ENCODE measurements at regions not wholly inside any gene's neighbourhood (a gene's known extent, or its start where the extent isn't known, plus 50 kb on each side); places are given as distances from the start of the nearest gene placed in this dataset.
"Not testable (repeated sequence)": the region's sequence is repeated elsewhere in the genome, so short reads cannot be mapped to it uniquely, and the experiment has no call there.

GRCh38 chr13:73827434-73827833 lies 306.8 kb downstream of the KLF12 start:
- no peaks in the 10 kb centered on the region for H3K27me3 Mint-ChIP-seq (ENCODE audit: insufficient read depth)
- intact Hi-C loops (cut with micrococcal nuclease): no loop called here
- peaks cover 5% of the 10 kb centered on the region for H3K4me1 Mint-ChIP-seq (ENCODE audit: low read depth)
- DNase-seq (ENCODE audit: low spot score): no peak
- no peaks in the 10 kb centered on the region for H3K36me3 Mint-ChIP-seq (ENCODE audit: low read depth)
- no peaks in the 10 kb centered on the region for H3K9me3 Mint-ChIP-seq
- no peak overlapping the region for H3K4me3 Mint-ChIP-seq
- H3K27ac Mint-ChIP-seq: no peak overlapping the region

DNA sequence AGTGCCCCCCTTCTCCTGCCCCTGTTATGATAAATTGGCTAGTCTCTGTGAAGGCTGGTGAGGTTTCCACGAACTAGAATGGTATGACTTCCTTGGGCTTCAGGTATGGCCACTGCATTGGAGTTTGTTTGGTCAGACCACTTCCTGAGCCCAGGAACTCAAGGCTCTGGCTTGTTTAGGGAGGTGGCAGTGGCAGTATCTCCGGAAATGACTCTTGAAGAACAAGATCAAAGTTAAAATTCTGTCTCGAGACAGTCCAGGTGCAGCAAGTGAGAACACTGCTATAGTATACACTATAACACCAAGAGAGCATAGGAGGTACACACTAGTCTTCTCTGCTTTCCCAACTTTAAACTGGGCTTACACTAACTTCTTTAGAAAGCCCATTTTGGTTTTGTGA lies 309.1 kb downstream of the KLF12 start:
- intact Hi-C loops (cut with micrococcal nuclease): no loop called here
- H3K4me3 Mint-ChIP-seq: no peak overlapping the region
- H3K9me3 Mint-ChIP-seq: no peaks in the 10 kb centered on the region
- peaks cover 8% of the 10 kb centered on the region for H3K4me1 Mint-ChIP-seq (ENCODE audit: low read depth)
- no peak for DNase-seq (ENCODE audit: low spot score)
- no peaks in the 10 kb centered on the region for H3K36me3 Mint-ChIP-seq (ENCODE audit: low read depth)
- H3K27ac Mint-ChIP-seq: no peak overlapping the region
- H3K27me3 Mint-ChIP-seq (ENCODE audit: insufficient read depth): no peaks in the 10 kb centered on the region

- Mint-ChIP-seq H3K27ac (no peak overlapping the region), H3K36me3 (ENCODE audit: low read depth) (no peaks in the 10 kb centered on the region), H3K9me3 (no peaks in the 10 kb centered on the region), H3K4me3 (no peak overlapping the region), H3K27me3 (ENCODE audit: insufficient read depth) (no peaks in the 10 kb centered on the region), H3K4me1 (ENCODE audit: low read depth) (peaks cover 8% of the 10 kb centered on the region)
- intact Hi-C loops (cut with micrococcal nuclease): no loop called here
- no peak for DNase-seq (ENCODE audit: low spot score)
Measured at GRCh38 chr13:73822668-73823592, 311.3 kb downstream of the KLF12 start.

DNA sequence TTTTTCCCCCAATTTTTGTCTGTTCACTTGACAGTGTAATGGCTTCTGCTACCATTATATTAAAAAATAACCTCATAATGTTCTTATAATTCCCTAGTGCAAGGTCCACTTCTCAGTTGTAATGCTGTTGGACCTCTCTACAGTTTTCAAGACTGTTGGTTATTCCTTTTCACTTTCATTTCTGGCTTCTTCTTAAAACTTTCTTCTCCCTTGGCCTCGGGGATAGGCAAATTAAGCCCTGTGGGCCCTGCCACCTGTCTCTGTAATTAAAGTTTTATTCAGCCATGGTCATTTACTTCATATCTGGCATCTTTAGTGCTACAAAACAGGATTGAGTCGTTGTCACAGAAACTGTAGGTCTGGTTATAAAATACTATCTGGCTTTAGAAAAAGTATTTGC lies 313.5 kb downstream of the KLF12 start:
- Mint-ChIP-seq H3K27me3 (ENCODE audit: insufficient read depth) (no peaks in the 10 kb centered on the region), H3K36me3 (ENCODE audit: low read depth) (no peaks in the 10 kb centered on the region), H3K4me3 (no peak overlapping the region), H3K4me1 (ENCODE audit: low read depth) (peaks cover 8% of the 10 kb centered on the region), H3K9me3 (no peaks in the 10 kb centered on the region), H3K27ac (no peak overlapping the region)
- DNase-seq (ENCODE audit: low spot score): no peak
- intact Hi-C loops (cut with micrococcal nuclease): no loop called here

DNA sequence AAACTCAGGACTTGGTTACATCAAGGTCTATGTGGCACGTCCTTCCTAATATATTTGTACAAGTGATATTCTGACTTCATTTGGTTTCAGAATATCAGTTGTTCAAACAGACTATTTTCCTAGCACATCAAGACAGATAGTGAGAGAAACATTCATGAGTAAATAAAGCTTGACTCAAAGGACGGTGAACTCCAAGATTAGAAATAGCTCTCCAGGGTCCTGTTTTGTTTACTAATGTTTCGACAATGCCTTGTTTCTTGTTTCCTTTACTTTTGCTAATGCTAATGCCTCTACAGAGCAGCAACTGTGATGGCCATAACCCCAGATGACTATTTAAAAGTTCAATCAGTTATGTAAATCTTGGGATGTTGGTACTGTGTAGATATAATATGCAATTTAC lies 313.9 kb downstream of the KLF12 start:
- Mint-ChIP-seq H3K9me3 (no peaks in the 10 kb centered on the region), H3K4me1 (ENCODE audit: low read depth) (peaks cover 8% of the 10 kb centered on the region), H3K27ac (no peak overlapping the region), H3K4me3 (no peak overlapping the region), H3K27me3 (ENCODE audit: insufficient read depth) (no peaks in the 10 kb centered on the region), H3K36me3 (ENCODE audit: low read depth) (no peaks in the 10 kb centered on the region)
- DNase-seq (ENCODE audit: low spot score): no peak
- intact Hi-C loops (cut with micrococcal nuclease): no loop called here

DNA sequence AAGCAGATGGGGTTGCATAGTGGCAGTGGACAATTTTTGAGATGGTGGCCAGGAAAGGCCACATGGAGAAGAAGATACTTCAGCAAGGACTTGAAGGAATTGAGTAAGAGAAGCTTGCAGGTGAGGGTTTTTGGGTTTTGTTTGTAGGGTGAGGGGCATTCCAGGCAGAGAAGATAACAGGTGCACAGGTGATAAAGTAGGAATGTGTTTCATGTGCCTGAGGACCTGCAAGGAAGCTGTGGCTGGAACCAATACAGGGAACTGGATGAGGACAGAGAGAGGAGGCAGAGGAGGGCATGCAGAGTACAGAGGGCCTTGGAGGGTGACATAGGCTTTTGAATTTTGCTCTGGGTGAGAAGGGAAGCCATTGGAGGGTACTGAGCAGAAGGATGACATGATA lies 314.5 kb downstream of the KLF12 start:
- no peak overlapping the region for H3K4me3 Mint-ChIP-seq
- peaks cover 8% of the 10 kb centered on the region for H3K4me1 Mint-ChIP-seq (ENCODE audit: low read depth)
- no peaks in the 10 kb centered on the region for H3K9me3 Mint-ChIP-seq
- no peak for DNase-seq (ENCODE audit: low spot score)
- no peak overlapping the region for H3K27ac Mint-ChIP-seq
- H3K36me3 Mint-ChIP-seq (ENCODE audit: low read depth): no peaks in the 10 kb centered on the region
- intact Hi-C loops (cut with micrococcal nuclease): no loop called here
- H3K27me3 Mint-ChIP-seq (ENCODE audit: insufficient read depth): no peaks in the 10 kb centered on the region

DNA sequence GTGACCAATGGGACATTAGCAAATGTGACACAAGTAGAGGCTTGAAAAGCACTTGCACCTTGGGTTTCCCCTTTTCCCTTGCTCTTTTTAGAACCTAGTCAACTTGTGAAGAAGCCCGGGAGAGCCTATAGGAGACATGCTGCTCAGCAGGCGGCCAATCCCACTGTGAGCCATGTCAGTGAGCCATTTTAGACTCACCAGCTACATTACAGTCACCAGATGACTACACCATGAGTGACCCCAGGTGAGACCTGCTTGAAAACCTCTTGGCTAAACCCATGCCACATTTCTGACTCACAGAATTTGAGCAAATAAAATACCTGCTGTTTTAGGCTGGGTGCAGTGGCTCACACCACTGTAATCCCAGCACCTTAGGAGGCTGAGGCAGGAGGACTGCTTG lies 317.5 kb downstream of the KLF12 start:
- H3K27me3 Mint-ChIP-seq (ENCODE audit: insufficient read depth): no peaks in the 10 kb centered on the region
- peaks cover 3% of the 10 kb centered on the region for H3K36me3 Mint-ChIP-seq (ENCODE audit: low read depth)
- DNase-seq (ENCODE audit: low spot score): no peak
- no peaks in the 10 kb centered on the region for H3K9me3 Mint-ChIP-seq
- H3K4me1 Mint-ChIP-seq (ENCODE audit: low read depth): peaks cover 8% of the 10 kb centered on the region
- no peak overlapping the region for H3K27ac Mint-ChIP-seq
- intact Hi-C loops (cut with micrococcal nuclease): no loop called here
- no peak overlapping the region for H3K4me3 Mint-ChIP-seq

- Mint-ChIP-seq H3K9me3 (no peaks in the 10 kb centered on the region), H3K27me3 (ENCODE audit: insufficient read depth) (no peaks in the 10 kb centered on the region), H3K36me3 (ENCODE audit: low read depth) (peaks cover 3% of the 10 kb centered on the region), H3K27ac (no peak overlapping the region), H3K4me1 (ENCODE audit: low read depth) (no peaks in the 10 kb centered on the region), H3K4me3 (no peak overlapping the region)
- intact Hi-C loops (cut with micrococcal nuclease): no loop called here
- no peak for DNase-seq (ENCODE audit: low spot score)
Measured at GRCh38 chr13:73815796-73816195, 318.4 kb downstream of the KLF12 start.

DNA sequence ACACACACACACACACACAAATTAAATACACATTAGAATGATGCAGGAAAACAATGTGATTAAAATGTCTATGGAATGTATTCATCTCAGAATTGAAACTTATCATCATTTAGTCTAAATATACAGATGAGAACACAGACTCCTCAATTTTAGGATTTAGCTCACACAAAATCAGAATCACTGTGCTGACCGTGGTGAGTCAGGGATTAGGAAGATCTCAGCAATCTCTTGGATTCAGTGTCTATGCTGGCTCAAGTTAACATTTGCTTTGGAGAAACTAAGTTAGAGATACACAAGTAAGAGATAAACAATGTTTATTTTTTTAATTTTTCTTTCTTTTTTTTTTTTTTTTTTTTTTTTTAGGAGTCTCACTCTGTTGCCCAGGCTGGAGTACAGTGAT lies 323.6 kb downstream of the KLF12 start:
- intact Hi-C loops (cut with micrococcal nuclease): no loop called here
- no peaks in the 10 kb centered on the region for H3K4me1 Mint-ChIP-seq (ENCODE audit: low read depth)
- no peaks in the 10 kb centered on the region for H3K9me3 Mint-ChIP-seq
- no peak overlapping the region for H3K27ac Mint-ChIP-seq
- H3K4me3 Mint-ChIP-seq: no peak overlapping the region
- DNase-seq (ENCODE audit: low spot score): no peak
- no peaks in the 10 kb centered on the region for H3K27me3 Mint-ChIP-seq (ENCODE audit: insufficient read depth)
- peaks cover 5% of the 10 kb centered on the region for H3K36me3 Mint-ChIP-seq (ENCODE audit: low read depth)

DNA sequence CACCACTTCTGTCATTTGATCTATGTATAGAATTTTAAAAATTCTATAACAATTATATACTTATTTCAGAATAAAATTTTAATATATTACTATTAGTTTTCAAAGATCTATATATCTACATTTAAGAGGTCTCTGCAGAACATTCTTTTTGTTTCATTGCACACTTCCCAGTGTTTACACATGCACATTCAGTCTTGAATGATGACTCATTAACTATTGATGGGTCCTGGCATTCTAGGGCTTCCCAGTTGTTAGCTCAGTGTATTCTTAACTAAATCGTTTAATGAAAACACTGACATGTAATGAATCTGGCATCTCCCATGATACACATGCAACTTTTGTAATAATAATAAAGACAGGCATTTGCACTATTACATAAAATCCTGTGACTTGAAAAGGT lies 324.6 kb downstream of the KLF12 start:
- intact Hi-C loops (cut with micrococcal nuclease): no loop called here
- H3K27ac Mint-ChIP-seq: no peak overlapping the region
- H3K4me1 Mint-ChIP-seq (ENCODE audit: low read depth): no peaks in the 10 kb centered on the region
- H3K9me3 Mint-ChIP-seq: no peaks in the 10 kb centered on the region
- no peak for DNase-seq (ENCODE audit: low spot score)
- no peak overlapping the region for H3K4me3 Mint-ChIP-seq
- peaks cover 5% of the 10 kb centered on the region for H3K36me3 Mint-ChIP-seq (ENCODE audit: low read depth)
- no peaks in the 10 kb centered on the region for H3K27me3 Mint-ChIP-seq (ENCODE audit: insufficient read depth)

DNA sequence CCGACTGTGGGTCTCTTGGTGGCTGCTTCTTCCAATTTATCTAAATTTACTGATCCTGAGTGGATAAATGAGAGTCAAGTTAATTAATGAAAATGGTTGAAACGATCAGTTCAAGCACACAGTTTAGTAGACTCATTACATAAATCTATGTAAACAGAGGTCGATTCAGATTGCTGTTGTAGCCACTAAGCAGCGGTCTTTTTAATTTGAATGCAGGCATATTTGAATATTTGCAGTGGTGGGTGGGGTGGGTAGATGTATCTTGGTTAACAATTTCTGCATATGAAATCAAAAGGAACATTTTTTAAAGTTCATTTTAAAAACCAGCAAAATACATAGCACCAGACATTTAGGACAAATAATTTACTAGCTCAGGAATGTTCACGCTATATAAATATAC lies 325.9 kb downstream of the KLF12 start:
- H3K27ac Mint-ChIP-seq: no peak overlapping the region
- H3K9me3 Mint-ChIP-seq: no peaks in the 10 kb centered on the region
- no peak overlapping the region for H3K4me3 Mint-ChIP-seq
- no peak for DNase-seq (ENCODE audit: low spot score)
- H3K4me1 Mint-ChIP-seq (ENCODE audit: low read depth): no peaks in the 10 kb centered on the region
- intact Hi-C loops (cut with micrococcal nuclease): no loop called here
- peaks cover 8% of the 10 kb centered on the region for H3K36me3 Mint-ChIP-seq (ENCODE audit: low read depth)
- no peaks in the 10 kb centered on the region for H3K27me3 Mint-ChIP-seq (ENCODE audit: insufficient read depth)

GRCh38 chr13:73805326-73805958 lies 328.8 kb downstream of the KLF12 start:
- H3K27ac Mint-ChIP-seq; intact Hi-C loops (cut with micrococcal nuclease); H3K27me3 Mint-ChIP-seq (ENCODE audit: insufficient read depth); DNase-seq (ENCODE audit: low spot score); H3K4me3 Mint-ChIP-seq; H3K9me3 Mint-ChIP-seq; H3K36me3 Mint-ChIP-seq (ENCODE audit: low read depth); H3K4me1 Mint-ChIP-seq (ENCODE audit: low read depth): not testable (repeated sequence)

- DNase-seq (ENCODE audit: low spot score): no peak
- H3K4me1 Mint-ChIP-seq (ENCODE audit: low read depth): no peaks in the 10 kb centered on the region
- H3K27me3 Mint-ChIP-seq (ENCODE audit: insufficient read depth): no peaks in the 10 kb centered on the region
- peaks cover 5% of the 10 kb centered on the region for H3K36me3 Mint-ChIP-seq (ENCODE audit: low read depth)
- intact Hi-C loops (cut with micrococcal nuclease): no loop called here
- no peak overlapping the region for H3K27ac Mint-ChIP-seq
- no peaks in the 10 kb centered on the region for H3K9me3 Mint-ChIP-seq
- no peak overlapping the region for H3K4me3 Mint-ChIP-seq
Measured at GRCh38 chr13:73803997-73804396, 330.2 kb downstream of the KLF12 start.
